ENCODE measurements at regions not wholly inside any gene's neighbourhood (a gene's known extent, or its start where the extent isn't known, plus 50 kb on each side); places are given as distances from the start of the nearest gene placed in this dataset.

- H3K4me1 Mint-ChIP-seq = no peaks in the 10 kb centered on the region
- DNase-seq = no peak
- H3K27ac Mint-ChIP-seq = no peak overlapping the region
- H3K36me3 Mint-ChIP-seq = no peaks in the 10 kb centered on the region
- peaks cover 0 to 8% (median 0%) of the 10 kb centered on the region in 3 donors for H3K27me3 Mint-ChIP-seq
- peaks cover 0 to 5% (median 0%) of the 10 kb centered on the region in 7 donors for H3K9me3 Mint-ChIP-seq
- ATAC-seq (ENCODE audit: low read depth in 2 of 2) = no peak
- no peak overlapping the region for H3K4me3 Mint-ChIP-seq
Observed at GRCh38 chr20:7691647-7692269, 248.5 kb downstream of the HAO1 start.

GRCh38 chr20:7692478-7692877, 247.8 kb downstream of the HAO1 start:
- no peak overlapping the region for H3K27ac Mint-ChIP-seq
- peaks cover 0 to 12% (median 0%) of the 10 kb centered on the region in 3 donors for H3K27me3 Mint-ChIP-seq
- H3K4me3 Mint-ChIP-seq = no peak overlapping the region

GRCh38 chr20:7693761-7694160, 246.5 kb downstream of the HAO1 start:
- no peak for DNase-seq
- Mint-ChIP-seq H3K9me3 (peaks cover 0 to 4% (median 0%) of the 10 kb centered on the region in 7 donors), H3K36me3 (no peaks in the 10 kb centered on the region), H3K4me3 (no peak overlapping the region), H3K4me1 (no peaks in the 10 kb centered on the region), H3K27me3 (peaks cover 0 to 12% (median 0%) of the 10 kb centered on the region in 3 donors), H3K27ac (no peak overlapping the region)
- ATAC-seq (ENCODE audit: low read depth in 2 of 2) = no peak

More at GRCh38 chr20:7692478-7692877, 247.8 kb downstream of the HAO1 start:
- H3K36me3 Mint-ChIP-seq = no peaks in the 10 kb centered on the region
- no peak for ATAC-seq (ENCODE audit: low read depth in 2 of 2)
- DNase-seq = no peak
- peaks cover 0 to 7% (median 0%) of the 10 kb centered on the region in 7 donors for H3K9me3 Mint-ChIP-seq
- no peaks in the 10 kb centered on the region for H3K4me1 Mint-ChIP-seq

GRCh38 chr20:7695051-7695495, 245.2 kb downstream of the HAO1 start:
- H3K9me3 Mint-ChIP-seq = peaks cover 0 to 4% (median under 1%) of the 10 kb centered on the region in 7 donors
- H3K36me3 Mint-ChIP-seq = no peaks in the 10 kb centered on the region
- DNase-seq (no peak), ATAC-seq (ENCODE audit: low read depth in 2 of 2) (no peak)
- no peaks in the 10 kb centered on the region for H3K4me1 Mint-ChIP-seq
- peaks cover 0 to 12% (median 0%) of the 10 kb centered on the region in 3 donors for H3K27me3 Mint-ChIP-seq
- H3K4me3 Mint-ChIP-seq = no peak overlapping the region
- no peak overlapping the region for H3K27ac Mint-ChIP-seq

GRCh38 chr20:7695635-7696034, 244.6 kb downstream of the HAO1 start:
- no peaks in the 10 kb centered on the region for H3K4me1 Mint-ChIP-seq
- no peak for ATAC-seq (ENCODE audit: low read depth in 2 of 2)
- no peak overlapping the region for H3K27ac Mint-ChIP-seq
- no peak for DNase-seq
- no peaks in the 10 kb centered on the region for H3K36me3 Mint-ChIP-seq
- H3K9me3 Mint-ChIP-seq = peaks cover 0 to 6% (median 1%) of the 10 kb centered on the region in 7 donors
- H3K27me3 Mint-ChIP-seq = peaks cover 0 to 12% (median 0%) of the 10 kb centered on the region in 3 donors
- H3K4me3 Mint-ChIP-seq = no peak overlapping the region

- Mint-ChIP-seq H3K4me3 (no peak overlapping the region), H3K27me3 (peaks cover 0 to 10% (median 0%) of the 10 kb centered on the region in 3 donors), H3K9me3 (peaks cover 0 to 9% (median 2%) of the 10 kb centered on the region in 7 donors), H3K36me3 (no peaks in the 10 kb centered on the region), H3K27ac (no peak overlapping the region), H3K4me1 (no peaks in the 10 kb centered on the region)
- ATAC-seq (ENCODE audit: low read depth in 2 of 2) (no peak), DNase-seq (no peak)
Observed at GRCh38 chr20:7696311-7696710, 243.9 kb downstream of the HAO1 start.

GRCh38 chr20:7702141-7702540, 238.1 kb downstream of the HAO1 start:
- H3K27me3 Mint-ChIP-seq = peaks cover 0 to 7% (median under 1%) of the 10 kb centered on the region in 3 donors
- no peak overlapping the region for H3K4me3 Mint-ChIP-seq
- no peak overlapping the region for H3K27ac Mint-ChIP-seq
- no peaks in the 10 kb centered on the region for H3K36me3 Mint-ChIP-seq
- DNase-seq (no peak), ATAC-seq (ENCODE audit: low read depth in 2 of 2) (no peak)
- H3K9me3 Mint-ChIP-seq = peaks cover 0 to 13% (median 4%) of the 10 kb centered on the region in 7 donors
- no peaks in the 10 kb centered on the region for H3K4me1 Mint-ChIP-seq

- Mint-ChIP-seq H3K27me3 (peaks cover 0 to 7% (median 0%) of the 10 kb centered on the region in 3 donors), H3K4me1 (no peaks in the 10 kb centered on the region), H3K9me3 (peaks cover 0 to 13% (median 4%) of the 10 kb centered on the region in 7 donors), H3K4me3 (no peak overlapping the region), H3K36me3 (no peaks in the 10 kb centered on the region), H3K27ac (no peak overlapping the region)
- ATAC-seq (ENCODE audit: low read depth in 2 of 2) (no peak), DNase-seq (no peak)
Observed at GRCh38 chr20:7703551-7703961, 236.7 kb downstream of the HAO1 start.

- Mint-ChIP-seq H3K27ac (no peak overlapping the region), H3K4me1 (no peaks in the 10 kb centered on the region), H3K4me3 (no peak overlapping the region), H3K27me3 (peaks cover 0 to 7% (median 0%) of the 10 kb centered on the region in 3 donors), H3K9me3 (peaks cover 0 to 13% (median 4%) of the 10 kb centered on the region in 7 donors), H3K36me3 (no peaks in the 10 kb centered on the region)
- ATAC-seq (ENCODE audit: low read depth in 2 of 2) (no peak), DNase-seq (no peak)
Observed at GRCh38 chr20:7703996-7704395, 236.3 kb downstream of the HAO1 start.

GRCh38 chr20:7708112-7708511, 232.1 kb downstream of the HAO1 start:
- no peaks in the 10 kb centered on the region for H3K4me1 Mint-ChIP-seq
- no peak for DNase-seq
- H3K27ac Mint-ChIP-seq = no peak overlapping the region
- H3K4me3 Mint-ChIP-seq = no peak overlapping the region
- H3K9me3 Mint-ChIP-seq = peaks cover 0 to 4% (median 2%) of the 10 kb centered on the region in 7 donors
- H3K36me3 Mint-ChIP-seq = no peaks in the 10 kb centered on the region
- peaks cover 0 to 7% (median 0%) of the 10 kb centered on the region in 3 donors for H3K27me3 Mint-ChIP-seq
- ATAC-seq (ENCODE audit: low read depth in 2 of 2) = no peak

GRCh38 chr20:7708782-7709181, 231.5 kb downstream of the HAO1 start:
- Mint-ChIP-seq H3K36me3 (no peaks in the 10 kb centered on the region), H3K27ac (peak overlapping the region in 1 of 6 donors; percentile 26), H3K4me1 (no peaks in the 10 kb centered on the region), H3K27me3 (peaks cover 0 to 7% (median 0%) of the 10 kb centered on the region in 3 donors), H3K9me3 (peaks cover 0 to 4% (median 2%) of the 10 kb centered on the region in 7 donors), H3K4me3 (no peak overlapping the region)
- ATAC-seq (ENCODE audit: low read depth in 2 of 2) (no peak), DNase-seq (no peak)

- peaks cover 0 to 4% (median 0%) of the 10 kb centered on the region in 7 donors for H3K9me3 Mint-ChIP-seq
- no peaks in the 10 kb centered on the region for H3K4me1 Mint-ChIP-seq
- H3K27me3 Mint-ChIP-seq = peaks cover 0 to 4% (median 0%) of the 10 kb centered on the region in 3 donors
- H3K27ac Mint-ChIP-seq = no peak overlapping the region
- no peak overlapping the region for H3K4me3 Mint-ChIP-seq
- ATAC-seq (ENCODE audit: low read depth in 2 of 2) (no peak), DNase-seq (no peak)
- no peaks in the 10 kb centered on the region for H3K36me3 Mint-ChIP-seq
Observed at GRCh38 chr20:7710440-7710839, 229.8 kb downstream of the HAO1 start.

GRCh38 chr20:7712661-7713060, 227.6 kb downstream of the HAO1 start:
- Mint-ChIP-seq H3K36me3 (no peaks in the 10 kb centered on the region), H3K4me1 (peaks cover 0 to 4% (median 2%) of the 10 kb centered on the region in 3 donors), H3K27ac (no peak overlapping the region), H3K27me3 (no peaks in the 10 kb centered on the region), H3K4me3 (no peak overlapping the region), H3K9me3 (no peaks in the 10 kb centered on the region)
- DNase-seq (no peak), ATAC-seq (ENCODE audit: low read depth in 2 of 2) (no peak)

- no peak overlapping the region for H3K27ac Mint-ChIP-seq
- H3K36me3 Mint-ChIP-seq = no peaks in the 10 kb centered on the region
- no peak overlapping the region for H3K4me3 Mint-ChIP-seq
- no peak for DNase-seq
- peaks cover 0 to 3% (median 0%) of the 10 kb centered on the region in 7 donors for H3K9me3 Mint-ChIP-seq
- H3K4me1 Mint-ChIP-seq = peaks cover 0 to 4% (median 2%) of the 10 kb centered on the region in 3 donors
- no peak for ATAC-seq (ENCODE audit: low read depth in 2 of 2)
- H3K27me3 Mint-ChIP-seq = no peaks in the 10 kb centered on the region
Observed at GRCh38 chr20:7714549-7714948, 225.7 kb downstream of the HAO1 start.

Data from naive B cell (primary cell).